HepG2 (cell line): ENCODE measurements at regions not wholly inside any gene's neighbourhood (a gene's known extent, or its start where the extent isn't known, plus 50 kb on each side); places are given as distances from the start of the nearest gene placed in this dataset.
A peak's percentile ranks its signal among the peaks of the same experiment; 100 is the strongest.
"Not testable (repeated sequence)": the region's sequence is repeated elsewhere in the genome, so short reads cannot be mapped to it uniquely, and the experiment has no call there.

Experiments used
- ATAC-seq: fragments of 200-7000 bp; cut with Tn5 transposase; 3 replicates; pipeline ENCODE4 v1.9.1; 2020; ENCODE audit warnings: mild to moderate bottlenecking, moderate library complexity
- BruUV-seq: library from RNA; stranded (reverse); fragments of 400-500 nt; replicated peaks from 2 replicates; lab custom pipeline; 2021; lab: Mats Ljungman, UMichigan
- CTCF ChIA-PET: fragments of 300-600 bp; formaldehyde crosslinking; extraction: SDS; loops from one replicate; lab custom pipeline; 2021; ENCODE audit warnings: low total read pairs, inconsistent platforms, low intra/inter-chr PET ratio; lab: Yijun Ruan, JAX
- POLR2A ChIA-PET: fragments of 350-600 bp; sonication (Branson Sonifier 250); formaldehyde crosslinking; loops from one replicate; lab custom pipeline; 2020; ENCODE audit warnings: antibody characterized with exemption, inconsistent platforms; lab: Yijun Ruan, JAX
- DNase-seq: peaks from one replicate; pipeline ENCODE4 v3.0.0-alpha.2; 2015; ENCODE audit warnings: low spot score
- FAIRE-seq: peaks from 3 replicates; lab custom pipeline; 2011; peaks lifted over from hg19 to GRCh38; lab: Jason Lieb, UNC
- H2AFZ ChIP-seq: one replicate; pipeline ENCODE4 v1.6.1; 2011; ENCODE audit warnings: low read length, inconsistent platforms
- H3K27ac ChIP-seq: fragments of 300-600 bp; 3 replicates; pipeline ENCODE4 v1.8.0; 2011; ENCODE audit warnings: mixed run types, mild to moderate bottlenecking, mixed read lengths, low read length, inconsistent platforms; ENCODE audit not compliant: insufficient read depth; ENCODE audit errors: extremely low read length
- H3K27me3 ChIP-seq, 2 experiments: fragments of 200-600 bp in 1 of 2; 2 replicates in 1 of 2; 3 replicates in 1 of 2; pipeline versions ENCODE4 v1.6.0 to v1.8.0; 2011; ENCODE audit warnings: low read length in 2 of 2, mild to moderate bottlenecking in 2 of 2, moderate library complexity in 2 of 2, inconsistent platforms in 1 of 2; ENCODE audit not compliant: insufficient read depth in 2 of 2, control insufficient read depth in 1 of 2
- H3K36me3 ChIP-seq, 2 experiments: fragments of 200-600 bp in 1 of 2; replicated peaks in 1 of 2; 2 replicates in 1 of 2; 3 replicates in 1 of 2; pipeline versions ENCODE4 v1.5.1 to v1.8.0; 2011; ENCODE audit warnings: low read length in 2 of 2, inconsistent platforms in 1 of 2; ENCODE audit not compliant: insufficient read depth in 2 of 2, control insufficient read depth in 1 of 2
- H3K4me1 ChIP-seq: 2 replicates; pipeline ENCODE4 v1.5.1; 2012; ENCODE audit warnings: low read length, inconsistent platforms; ENCODE audit not compliant: insufficient read depth
- H3K4me2 ChIP-seq: 2 replicates; pipeline ENCODE4 v1.6.0; 2011; ENCODE audit warnings: low read depth, low read length, inconsistent platforms
- H3K4me3 ChIP-seq, 3 experiments: fragments of 200-600 bp in 1 of 3; sonication (generic), shearing (Covaris generic) in 1 of 3; replicated peaks in 1 of 3; 2 replicates each; pipeline ENCODE4 v1.5.1; 2011 to 2016; ENCODE audit warnings: low read length in 3 of 3, inconsistent platforms in 2 of 3, low read depth in 2 of 3, mild to moderate bottlenecking in 2 of 3, control low read depth in 1 of 3, mixed read lengths in 1 of 3; ENCODE audit not compliant: insufficient read depth in 1 of 3
- H3K79me2 ChIP-seq: one replicate; pipeline ENCODE4 v1.6.1; 2011; ENCODE audit warnings: low read length, inconsistent platforms; ENCODE audit not compliant: insufficient read depth
- H3K9ac ChIP-seq: 2 replicates; pipeline ENCODE4 v1.6.0; 2011; ENCODE audit warnings: mild to moderate bottlenecking, low read depth, low read length, inconsistent platforms; ENCODE audit not compliant: insufficient read depth
- H3K9me3 ChIP-seq: 2 replicates; pipeline ENCODE4 v1.5.1; 2012; ENCODE audit warnings: mild to moderate bottlenecking, low read length
- H4K20me1 ChIP-seq: 2 replicates; pipeline ENCODE4 v1.6.0; 2011; ENCODE audit warnings: inconsistent platforms, mild to moderate bottlenecking, low read length, moderate library complexity; ENCODE audit not compliant: insufficient read depth
- ZNF687 ChIP-seq: sonication (generic); formaldehyde crosslinking; IDR thresholded peaks from 2 replicates; pipeline ENCODE4 v1.5.1; 2020; ENCODE audit warnings: mild to moderate bottlenecking, missing genetic modification reagents, moderate library complexity
- WGBS: methylation state at CpG from one replicate; pipeline ENCODE4 v1.1.6; 2017; ENCODE audit warnings: low lambda C conversion rate; 5-methylcytosine and 5-hydroxymethylcytosine counted together
- in situ Hi-C: cut with HindIII; loops from 2 replicates; pipeline ENCODE4 v1.10.0; 2017; ENCODE audit warnings: low pct_unique_long_range_greater_than_20kb; ENCODE audit not compliant: extremely low pct_ligation_motif_present
- intact Hi-C: fragments of 100-400 bp; cut with micrococcal nuclease; formaldehyde crosslinking; loops from one replicate; pipeline ENCODE4 v1.10.0; 2022; ENCODE audit not compliant: unreplicated experiment

GRCh38 chr9:41357918-41358404, 168.8 kb upstream of the ZNG1F start:
- H3K4me1 ChIP-seq, POLR2A ChIA-PET, H3K9ac ChIP-seq, FAIRE-seq, CTCF ChIA-PET, H3K27me3 ChIP-seq, ATAC-seq, H3K9me3 ChIP-seq, H3K27ac ChIP-seq, BruUV-seq, DNase-seq, H2AFZ ChIP-seq, H3K79me2 ChIP-seq, in situ Hi-C loops, intact Hi-C loops, H3K36me3 ChIP-seq, H4K20me1 ChIP-seq: not testable (repeated sequence)
- peak; percentile 67 for TF ChIP-seq ZNF687
- Histone ChIP-seq H3K4me3 (peak overlapping the region in 2 of 3 experiments; percentile 33 to 45; a peak in 3 of 6 replicates), H3K4me2 (peak overlapping the region; percentile 27; the same call in 1 of the 2 replicates)
- WGBS, result 84% methylated on average over 13 of the region's 31 CpGs

- H3K79me2 ChIP-seq, H3K27me3 ChIP-seq, H3K9me3 ChIP-seq, FAIRE-seq, H3K9ac ChIP-seq, H3K4me1 ChIP-seq, in situ Hi-C loops, H3K27ac ChIP-seq, H3K4me2 ChIP-seq, POLR2A ChIA-PET, intact Hi-C loops, H3K4me3 ChIP-seq, ATAC-seq, H4K20me1 ChIP-seq, CTCF ChIA-PET, DNase-seq, H3K36me3 ChIP-seq, H2AFZ ChIP-seq: not testable (repeated sequence)
- BruUV-seq, result TSS peak; percentile 69
- WGBS, result 96% methylated on average over 17 of the region's 21 CpGs
Observed at GRCh38 chr9:41357350-41357748, 168.2 kb upstream of the ZNG1F start.
